ENCODE measurements at regions not wholly inside any gene's neighbourhood (a gene's known extent, or its start where the extent isn't known, plus 50 kb on each side); places are given as distances from the start of the nearest gene placed in this dataset.
"Not testable (repeated sequence)": the region's sequence is repeated elsewhere in the genome, so short reads cannot be mapped to it uniquely, and the experiment has no call there.

DNA sequence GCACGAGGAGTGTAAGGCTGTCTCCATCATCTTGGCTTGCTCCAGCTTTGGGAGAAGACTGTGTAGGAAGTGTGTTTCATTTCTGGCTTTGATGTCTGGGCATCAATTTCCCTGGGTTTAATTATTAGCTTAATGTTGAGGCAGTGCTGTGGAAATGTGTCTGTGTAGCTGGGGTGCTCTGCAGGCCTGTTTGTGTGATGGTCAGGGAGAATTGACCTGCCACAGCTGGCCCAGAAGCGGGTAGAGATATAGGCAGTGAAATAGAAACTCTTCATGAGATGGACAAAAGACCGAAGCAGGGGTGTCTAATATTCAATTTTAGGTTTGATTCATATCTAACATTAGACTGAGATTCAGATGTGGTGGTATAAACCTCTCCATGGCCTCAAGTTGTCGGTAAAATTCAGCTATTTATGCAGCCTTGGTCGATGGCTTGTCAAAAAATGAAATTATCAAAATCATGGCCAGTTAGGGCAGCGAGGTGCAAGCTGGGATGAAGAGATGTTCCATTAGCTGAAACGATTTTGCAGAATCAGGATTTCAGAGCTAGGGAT is 95.3 kb upstream of the SNX9 start:
- CTCF ChIA-PET = interaction anchor here (1.0 kb wide), 1 partner anchor 28 kb away, joined by 3 read pairs; no protein-coding TSS in a partner anchor
- peaks cover 4% of the 10 kb centered on the region for H3K27me3 ChIP-seq (ENCODE audit: control insufficient read depth, insufficient read depth, low read length)
- POLR2A ChIA-PET = no interaction called here
- DNase-seq (ENCODE audit: low read depth) = no peak
- H3K36me3 ChIP-seq (ENCODE audit: control insufficient read depth, insufficient read depth, low read length) = no peaks in the 10 kb centered on the region
- no peak overlapping the region for H3K4me3 ChIP-seq (ENCODE audit: low read depth, low read length)
- no peak for TF ChIP-seq CTCF (IDR thresholded peaks at IDR 0.05; ENCODE audit: insufficient read depth, low read depth, low read length)

DNA sequence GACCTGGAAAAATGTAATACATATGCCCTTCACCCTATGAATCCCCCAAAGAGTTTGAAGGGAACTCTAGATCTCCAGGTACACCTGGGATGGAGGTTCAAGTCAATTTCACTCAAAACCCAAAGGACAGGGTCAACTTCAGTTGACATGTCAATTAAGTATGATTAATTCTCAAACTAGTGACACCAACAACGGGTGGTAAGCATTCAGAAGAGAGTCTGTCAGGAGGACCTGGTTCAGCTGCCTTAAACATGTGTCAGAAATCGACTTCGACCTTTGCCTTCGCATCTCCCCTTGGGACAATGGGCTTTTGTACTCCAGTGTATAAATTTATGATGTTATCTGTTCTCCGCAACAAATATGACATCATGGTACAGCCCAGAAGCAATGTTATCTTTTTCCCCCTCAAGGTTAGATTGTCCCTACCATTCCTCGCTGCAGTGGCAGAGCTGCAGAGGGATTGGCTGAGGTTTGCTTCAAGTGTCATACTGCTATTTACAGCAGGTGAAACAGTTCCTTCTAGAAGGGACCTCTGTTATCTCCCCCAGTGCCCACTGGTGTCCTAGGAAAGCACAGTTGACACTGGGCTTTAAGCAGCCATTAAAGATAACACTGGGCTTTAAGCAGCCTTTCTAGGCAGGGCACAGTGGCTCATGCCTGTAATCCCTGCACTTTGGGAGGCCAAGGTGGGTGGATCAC is 94.7 kb upstream of the SNX9 start:
- CTCF ChIA-PET = interaction anchor here (1.0 kb wide), 1 partner anchor 28 kb away, joined by 3 read pairs; no protein-coding TSS in a partner anchor
- peaks cover 4% of the 10 kb centered on the region for H3K27me3 ChIP-seq (ENCODE audit: control insufficient read depth, insufficient read depth, low read length)
- POLR2A ChIA-PET = no interaction called here
- DNase-seq (ENCODE audit: low read depth) = no peak
- no peak for TF ChIP-seq CTCF (IDR thresholded peaks at IDR 0.05; ENCODE audit: insufficient read depth, low read depth, low read length)
- H3K36me3 ChIP-seq (ENCODE audit: control insufficient read depth, insufficient read depth, low read length) = no peaks in the 10 kb centered on the region
- H3K4me3 ChIP-seq (ENCODE audit: low read depth, low read length) = no peak overlapping the region

DNA sequence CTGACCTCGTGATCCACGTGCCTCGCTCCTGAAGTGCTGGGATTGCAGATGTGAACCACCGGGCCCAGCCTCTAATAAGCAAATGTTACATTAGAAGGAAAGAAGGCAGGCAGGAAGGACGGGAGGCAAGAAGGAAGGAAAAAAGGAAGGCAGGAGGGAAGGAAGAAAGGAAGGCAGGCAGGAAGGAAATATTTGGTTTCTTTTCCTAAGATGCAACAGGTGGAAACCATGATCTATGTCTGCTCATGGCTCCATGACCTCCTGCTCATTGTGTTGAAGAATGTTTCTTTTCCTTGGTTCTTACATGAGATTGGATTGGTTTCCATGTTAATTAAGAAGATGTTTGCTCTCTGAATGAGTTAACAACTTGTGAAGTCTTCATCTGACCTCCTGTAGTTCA is 91.8 kb upstream of the SNX9 start:
- no peak overlapping the region for H3K4me3 ChIP-seq (ENCODE audit: low read depth, low read length)
- CTCF ChIA-PET = no interaction called here
- TF ChIP-seq CTCF (IDR thresholded peaks at IDR 0.05; ENCODE audit: insufficient read depth, low read depth, low read length) = no peak
- no peak for DNase-seq (ENCODE audit: low read depth)
- POLR2A ChIA-PET = no interaction called here
- H3K27me3 ChIP-seq (ENCODE audit: control insufficient read depth, insufficient read depth, low read length) = peaks cover 4% of the 10 kb centered on the region
- no peaks in the 10 kb centered on the region for H3K36me3 ChIP-seq (ENCODE audit: control insufficient read depth, insufficient read depth, low read length)

DNA sequence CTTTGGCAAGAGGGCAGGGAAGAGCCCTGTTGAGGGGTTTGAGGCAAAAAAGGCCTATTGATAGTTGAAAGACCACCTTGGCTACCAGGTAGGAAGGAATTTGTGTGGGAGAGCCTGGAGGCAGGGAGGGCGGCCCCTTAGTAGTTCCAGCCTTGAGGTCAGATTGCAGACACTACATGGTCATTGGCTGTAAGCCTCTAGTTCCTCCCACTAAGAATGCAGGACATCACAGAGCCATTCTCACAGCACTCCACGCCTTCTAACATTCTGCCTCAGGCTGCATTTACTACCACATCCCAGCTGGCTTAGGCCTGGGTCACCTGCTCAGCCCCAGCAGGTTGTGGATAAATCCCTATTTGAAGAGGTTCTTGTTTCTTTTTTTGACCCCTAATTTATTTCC is 91.0 kb upstream of the SNX9 start:
- no peak for TF ChIP-seq CTCF (IDR thresholded peaks at IDR 0.05; ENCODE audit: insufficient read depth, low read depth, low read length)
- DNase-seq (ENCODE audit: low read depth) = no peak
- CTCF ChIA-PET = no interaction called here
- Histone ChIP-seq H3K27me3 (ENCODE audit: control insufficient read depth, insufficient read depth, low read length) (peaks cover 4% of the 10 kb centered on the region), H3K4me3 (ENCODE audit: low read depth, low read length) (no peak overlapping the region), H3K36me3 (ENCODE audit: control insufficient read depth, insufficient read depth, low read length) (no peaks in the 10 kb centered on the region)
- POLR2A ChIA-PET = no interaction called here

DNA sequence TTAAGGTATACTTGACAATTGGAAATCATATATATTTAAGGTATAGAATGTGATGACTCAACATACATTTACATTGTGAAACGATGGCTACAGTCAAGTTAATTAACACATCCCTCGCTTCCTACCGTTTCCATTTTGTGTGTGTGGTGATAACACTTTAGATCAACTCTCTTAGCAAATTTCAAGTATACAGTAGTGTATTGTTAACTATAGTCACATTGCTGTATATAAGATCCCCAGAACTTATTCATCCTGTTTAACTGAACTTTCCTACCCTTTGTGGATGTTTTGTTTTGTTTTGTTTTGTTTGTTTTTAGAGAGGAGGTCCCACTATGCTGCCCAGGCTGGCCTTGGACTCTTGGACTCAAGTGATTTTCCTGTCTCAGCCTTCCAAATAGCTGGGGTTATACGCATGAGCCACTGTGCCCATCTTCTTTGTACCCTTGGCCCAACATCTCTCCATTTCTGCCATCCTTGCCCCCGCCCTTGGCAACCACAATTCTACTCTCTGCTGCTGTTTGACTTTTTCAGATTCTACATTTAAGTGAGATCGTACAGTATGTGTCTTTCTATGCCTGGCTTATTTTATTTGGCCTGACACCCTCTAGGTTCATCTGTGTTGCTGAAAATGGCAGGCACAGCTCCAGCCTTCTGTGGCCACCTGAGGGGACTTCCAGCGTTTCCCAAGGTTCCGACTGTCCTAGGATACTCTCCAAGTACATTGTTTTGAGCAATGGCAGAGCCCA is 90.5 kb upstream of the SNX9 start:
- Histone ChIP-seq H3K36me3 (ENCODE audit: control insufficient read depth, insufficient read depth, low read length) (no peaks in the 10 kb centered on the region), H3K27me3 (ENCODE audit: control insufficient read depth, insufficient read depth, low read length) (peaks cover 4% of the 10 kb centered on the region), H3K4me3 (ENCODE audit: low read depth, low read length) (no peak overlapping the region)
- DNase-seq (ENCODE audit: low read depth) = no peak
- ChIA-PET CTCF (no interaction called here), POLR2A (no interaction called here)
- no peak for TF ChIP-seq CTCF (IDR thresholded peaks at IDR 0.05; ENCODE audit: insufficient read depth, low read depth, low read length)

DNA sequence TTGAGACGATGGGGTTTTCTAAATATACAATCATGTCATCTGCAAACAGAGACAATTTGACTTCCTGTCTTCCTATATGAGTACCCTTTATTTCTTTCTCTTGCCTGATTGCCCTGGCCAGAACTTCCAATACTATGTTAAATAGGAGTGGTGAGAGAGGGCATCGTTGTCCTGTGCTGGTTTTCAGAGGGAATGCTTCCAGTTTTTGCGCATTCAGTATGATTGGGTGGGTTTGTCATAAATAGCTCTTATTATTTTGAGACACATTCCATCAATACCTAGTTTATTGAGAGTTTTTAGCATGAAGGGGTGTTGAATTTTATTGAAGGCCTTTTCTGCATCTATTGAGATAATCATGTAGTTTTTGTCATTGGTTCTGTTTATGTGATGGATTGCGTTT is 86.5 kb upstream of the SNX9 start:
- POLR2A ChIA-PET, CTCF ChIA-PET: not testable (repeated sequence)

More for the DNA sequence above, 86.5 kb upstream of the SNX9 start:
- not testable (repeated sequence) for H3K36me3 ChIP-seq (ENCODE audit: control insufficient read depth, insufficient read depth, low read length); H3K27me3 ChIP-seq (ENCODE audit: control insufficient read depth, insufficient read depth, low read length); H3K4me3 ChIP-seq (ENCODE audit: low read depth, low read length); DNase-seq (ENCODE audit: low read depth)

Measured in BJ (cell line).